ENCODE measurements at regions not wholly inside any gene's neighbourhood (a gene's known extent, or its start where the extent isn't known, plus 50 kb on each side); places are given as distances from the start of the nearest gene placed in this dataset.

- TF ChIP-seq CHD7 (IDR thresholded peaks at IDR 0.05; ENCODE audit: insufficient replicate concordance, low read length) (no peak), SIRT6 (IDR thresholded peaks at IDR 0.05; ENCODE audit: low read length) (no peak), JUND (IDR thresholded peaks at IDR 0.05; ENCODE audit: low read length) (no peak)
Measured at GRCh38 chr5:173709761-173710160, 93.3 kb upstream of the BOD1 start (continued).
